GM19463 (cell line): ENCODE measurements at regions not wholly inside any gene's neighbourhood (a gene's known extent, or its start where the extent isn't known, plus 50 kb on each side); places are given as distances from the start of the nearest gene placed in this dataset.
A peak's percentile ranks its signal among the peaks of the same experiment; 100 is the strongest.
"Not testable (repeated sequence)": the region's sequence is repeated elsewhere in the genome, so short reads cannot be mapped to it uniquely, and the experiment has no call there.

Experiments used
- ATAC-seq: cut with Tn5 transposase; IDR thresholded peaks from one replicate; pipeline ENCODE4 v1.9.1; 2021; ENCODE audit warnings: mild to moderate bottlenecking, moderate library complexity; ENCODE audit not compliant: unreplicated experiment

DNA sequence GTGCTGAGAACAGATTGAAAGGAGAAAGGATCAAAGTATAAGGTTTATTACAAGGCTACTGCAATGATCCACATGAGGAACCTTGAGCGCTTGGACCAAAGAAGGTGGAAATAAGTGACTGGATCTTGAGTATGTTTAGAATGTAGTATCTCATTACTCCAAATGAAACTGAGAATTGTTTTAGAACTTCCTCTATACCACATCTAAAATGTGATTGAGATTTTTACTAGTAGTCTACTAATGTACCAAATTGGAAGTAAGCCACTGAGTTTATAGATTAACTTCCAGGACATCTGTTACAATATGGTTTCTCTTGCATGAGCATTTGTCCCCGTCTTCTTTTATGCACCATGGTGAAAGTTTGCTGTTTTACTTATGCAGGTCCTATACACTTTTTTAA is 300.5 kb downstream of the SUCLG1 start:
- no peak for ATAC-seq

DNA sequence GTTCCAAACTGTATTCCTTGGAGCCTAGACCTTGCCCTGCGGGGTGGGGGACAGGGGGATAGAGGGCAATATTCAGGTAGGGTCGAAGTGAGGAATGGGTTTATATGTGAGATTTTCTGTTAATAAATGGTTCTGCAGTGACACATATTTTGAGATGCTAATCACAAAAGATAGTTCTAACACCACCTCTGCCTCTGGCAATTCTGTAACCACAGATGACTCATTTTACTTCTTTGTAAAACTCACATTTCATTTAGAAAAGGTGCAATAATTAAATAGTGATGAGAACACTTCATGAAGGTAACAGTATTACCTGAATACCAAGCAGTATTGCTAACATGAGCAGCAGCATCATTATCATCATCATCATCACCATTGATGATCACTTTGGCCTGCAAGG is 306.6 kb downstream of the SUCLG1 start:
- ATAC-seq, result no peak

DNA sequence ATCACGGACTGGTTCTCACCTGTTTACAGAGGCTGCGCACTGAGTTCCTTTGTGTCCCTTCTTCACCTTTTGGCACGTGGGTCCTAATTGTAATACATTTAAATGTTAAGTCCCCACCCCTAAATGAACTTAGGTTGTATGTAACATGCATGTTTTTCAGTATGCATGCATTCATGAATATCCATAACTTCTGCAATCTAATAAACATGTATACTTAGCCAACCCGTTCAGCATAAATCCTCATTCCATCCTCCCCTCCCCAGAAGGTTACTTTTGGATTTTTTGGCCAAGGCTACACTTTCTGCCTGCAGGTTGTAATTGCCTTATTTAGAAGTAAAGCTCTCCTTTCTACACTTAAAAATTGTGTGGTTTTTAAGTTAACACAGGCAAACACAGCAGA is 314.7 kb downstream of the SUCLG1 start:
- ATAC-seq, result no peak

DNA sequence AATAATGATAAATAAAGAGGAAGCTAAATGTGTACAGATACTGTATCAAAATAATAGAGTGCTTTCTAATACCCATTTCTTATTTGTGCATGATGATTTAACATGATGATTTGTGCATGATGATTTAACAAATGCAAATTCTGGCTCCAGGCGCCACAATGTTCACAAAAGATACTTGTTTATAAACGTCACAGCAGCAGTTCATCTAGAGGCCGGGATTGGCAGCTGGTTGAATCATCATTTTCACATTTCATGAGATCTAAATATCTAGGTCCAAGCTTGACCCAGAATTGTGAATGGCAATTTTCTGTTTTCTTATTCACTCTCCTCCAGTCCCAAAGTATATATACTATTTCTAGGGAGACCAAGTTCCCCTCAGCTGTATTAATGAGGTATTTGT is 322.0 kb downstream of the SUCLG1 start:
- no peak for ATAC-seq

DNA sequence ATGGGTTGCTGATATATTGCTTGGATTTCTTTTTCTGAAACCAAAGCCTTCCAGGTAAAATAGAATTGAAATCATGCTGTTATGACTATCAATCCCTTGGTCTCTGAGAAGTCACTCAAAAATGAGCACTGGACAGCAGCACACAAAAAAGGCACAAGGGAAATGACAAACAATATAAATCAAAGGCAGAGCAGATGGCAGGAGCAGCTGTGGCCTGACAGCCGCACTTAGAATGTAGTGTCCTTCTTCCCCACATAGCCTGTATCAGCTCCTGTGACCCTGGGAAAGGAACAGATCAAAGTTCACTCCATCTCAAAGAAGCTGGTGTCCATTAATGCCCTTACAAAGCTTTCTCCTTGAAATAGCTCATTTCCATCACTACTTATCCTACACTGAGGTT is 326.7 kb downstream of the SUCLG1 start:
- ATAC-seq, result no peak

DNA sequence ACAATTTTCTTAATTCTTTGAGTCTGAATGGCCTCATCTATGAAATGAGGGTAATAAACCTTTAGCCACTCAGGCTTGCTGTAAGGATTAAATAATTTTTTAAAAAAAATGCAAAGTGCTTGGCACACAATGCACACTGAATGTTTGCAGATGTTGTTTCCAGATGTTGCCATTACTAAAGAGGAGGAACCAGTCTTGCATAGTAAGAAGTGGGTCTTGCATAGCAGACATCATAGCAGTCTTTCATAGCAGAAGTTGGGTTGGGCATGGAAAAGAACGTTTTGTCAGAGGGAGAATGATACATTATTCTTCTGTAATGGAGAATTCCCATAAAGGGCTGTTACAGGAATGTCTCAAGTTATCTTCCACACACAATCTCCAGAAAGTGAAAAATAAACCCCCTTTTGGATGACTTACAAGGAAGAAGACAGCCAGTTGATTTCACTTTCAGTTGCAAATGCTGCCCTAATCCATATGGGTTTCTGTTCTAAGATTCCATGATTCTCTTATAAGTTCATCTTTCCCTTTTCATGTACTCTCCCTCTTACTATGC is 327.7 kb downstream of the SUCLG1 start:
- ATAC-seq, result no peak

DNA sequence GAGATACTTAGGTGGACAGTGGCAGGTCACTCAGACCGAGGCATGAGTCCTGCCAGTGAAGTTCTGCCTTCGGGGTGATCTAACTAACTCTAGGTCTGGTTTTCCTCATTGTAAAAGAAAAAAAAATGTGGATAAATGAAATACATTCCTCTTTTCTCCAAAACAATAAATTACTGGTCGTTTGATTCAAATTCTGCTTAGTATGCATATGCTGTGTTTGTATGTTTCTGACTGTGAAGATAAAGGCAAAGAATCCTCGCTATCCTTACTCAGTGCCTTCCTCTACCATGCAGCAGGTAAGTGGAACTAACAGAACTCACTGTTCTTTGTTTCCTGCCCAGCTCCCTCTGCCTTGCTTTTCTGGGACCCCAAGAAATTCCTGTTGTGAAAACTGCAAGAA is 330.1 kb downstream of the SUCLG1 start:
- ATAC-seq, result no peak

DNA sequence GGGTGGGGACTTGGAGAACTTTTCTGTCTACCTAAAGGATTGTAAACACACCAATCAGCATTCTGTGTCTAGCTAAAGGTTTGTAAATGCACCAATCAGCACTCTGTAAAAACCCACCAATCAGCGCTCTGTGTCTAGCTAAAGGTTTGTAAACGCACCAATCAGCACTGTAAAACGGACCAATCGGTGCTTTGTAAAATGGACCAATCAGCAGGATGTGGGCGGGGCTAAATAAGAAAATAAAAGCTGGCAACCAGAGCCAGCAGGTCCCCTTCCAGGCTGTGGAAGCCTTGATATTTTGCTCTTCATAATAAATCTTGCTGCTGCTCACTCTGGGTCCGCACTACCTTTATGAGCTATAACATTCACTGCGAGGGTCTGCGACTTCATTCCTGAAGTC is 331.3 kb downstream of the SUCLG1 start:
- not testable (repeated sequence) for ATAC-seq

DNA sequence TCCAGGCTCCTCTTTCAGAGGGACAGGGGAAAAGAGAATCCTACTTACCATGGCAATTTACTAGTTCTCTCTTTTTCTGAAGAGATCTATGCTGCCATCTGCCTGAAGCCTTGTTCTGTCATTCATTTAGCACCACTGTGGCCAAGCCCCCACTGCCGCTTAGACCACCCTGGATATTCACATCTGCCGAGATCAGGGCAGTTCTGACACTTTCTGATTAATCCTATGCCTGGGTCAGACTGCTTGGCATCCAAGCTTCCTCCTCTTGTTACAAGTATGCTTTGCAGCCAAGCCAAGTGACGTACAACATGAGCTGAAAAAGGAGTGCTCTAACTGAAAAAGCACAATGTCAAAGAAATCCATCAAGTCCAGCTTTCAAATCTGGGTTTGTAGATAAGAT is 332.6 kb downstream of the SUCLG1 start:
- ATAC-seq, result no peak

DNA sequence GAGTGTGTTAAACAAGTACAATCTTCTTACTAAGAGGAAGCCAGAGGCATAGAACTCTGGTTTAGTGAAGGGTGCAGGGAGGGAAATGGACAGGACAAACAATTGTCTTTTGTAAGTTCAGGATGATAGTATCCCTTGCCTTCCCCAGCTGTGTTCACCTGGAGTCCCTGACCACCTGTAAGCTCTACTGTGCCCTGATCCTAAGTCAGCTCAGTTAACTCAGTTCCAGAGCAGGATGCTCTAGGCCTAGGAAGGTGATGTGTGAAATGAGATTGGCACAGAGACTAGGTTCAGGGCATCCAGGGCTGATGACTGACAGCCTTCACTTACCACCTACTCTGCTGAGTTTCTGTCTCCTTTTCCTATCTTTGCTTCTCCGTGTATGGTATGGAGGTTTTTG is 333.0 kb downstream of the SUCLG1 start:
- ATAC-seq, result no peak

DNA sequence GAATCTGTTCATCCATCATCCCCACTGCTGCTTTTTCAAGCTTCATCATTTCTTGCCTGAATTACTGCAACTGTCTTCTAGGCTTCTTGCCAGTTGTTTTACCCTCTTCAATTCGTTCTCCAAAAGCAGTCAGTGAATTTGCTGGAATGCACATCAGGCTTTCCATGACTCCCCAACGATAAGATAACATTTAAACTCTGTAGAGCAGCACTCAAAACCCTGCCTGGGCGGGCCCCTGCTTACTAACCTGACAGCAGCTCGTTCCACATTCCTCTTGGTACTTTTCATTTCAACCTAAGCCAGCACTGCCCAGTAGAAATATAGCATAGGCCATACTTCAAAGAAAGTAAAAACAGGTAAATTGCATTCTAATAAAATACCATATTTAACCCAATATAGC is 342.9 kb downstream of the SUCLG1 start:
- no peak for ATAC-seq

DNA sequence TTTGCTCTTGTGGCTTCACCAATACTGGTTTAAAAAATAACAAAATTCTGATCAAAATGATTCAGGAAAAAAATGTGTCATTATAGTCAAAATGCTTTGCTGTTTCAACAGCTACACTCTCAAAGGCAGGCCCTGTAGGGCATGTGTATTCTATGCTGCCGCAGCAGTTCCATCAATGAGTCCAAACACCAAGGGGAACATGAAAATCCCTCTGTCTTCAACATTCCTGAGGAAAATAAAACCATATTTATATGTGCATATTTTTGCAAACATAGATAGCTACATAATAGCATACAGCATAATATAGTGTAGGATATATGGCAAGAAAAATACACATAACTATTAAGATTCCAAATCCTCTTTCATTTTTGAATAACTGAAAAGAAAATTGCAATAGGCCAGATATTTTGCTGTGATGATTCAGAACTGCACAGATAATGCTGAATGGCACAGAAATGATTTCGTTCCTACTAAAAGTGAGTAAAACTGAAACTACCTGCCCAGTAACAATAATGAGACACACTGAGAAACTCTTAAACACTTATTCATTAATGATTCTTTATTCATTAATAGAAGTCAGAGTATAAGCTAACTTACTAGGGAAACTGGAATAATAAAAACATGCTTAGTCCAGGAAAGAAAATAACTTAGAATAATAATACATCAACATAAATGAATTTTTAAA is 343.8 kb downstream of the SUCLG1 start:
- peak; percentile 99 for ATAC-seq

DNA sequence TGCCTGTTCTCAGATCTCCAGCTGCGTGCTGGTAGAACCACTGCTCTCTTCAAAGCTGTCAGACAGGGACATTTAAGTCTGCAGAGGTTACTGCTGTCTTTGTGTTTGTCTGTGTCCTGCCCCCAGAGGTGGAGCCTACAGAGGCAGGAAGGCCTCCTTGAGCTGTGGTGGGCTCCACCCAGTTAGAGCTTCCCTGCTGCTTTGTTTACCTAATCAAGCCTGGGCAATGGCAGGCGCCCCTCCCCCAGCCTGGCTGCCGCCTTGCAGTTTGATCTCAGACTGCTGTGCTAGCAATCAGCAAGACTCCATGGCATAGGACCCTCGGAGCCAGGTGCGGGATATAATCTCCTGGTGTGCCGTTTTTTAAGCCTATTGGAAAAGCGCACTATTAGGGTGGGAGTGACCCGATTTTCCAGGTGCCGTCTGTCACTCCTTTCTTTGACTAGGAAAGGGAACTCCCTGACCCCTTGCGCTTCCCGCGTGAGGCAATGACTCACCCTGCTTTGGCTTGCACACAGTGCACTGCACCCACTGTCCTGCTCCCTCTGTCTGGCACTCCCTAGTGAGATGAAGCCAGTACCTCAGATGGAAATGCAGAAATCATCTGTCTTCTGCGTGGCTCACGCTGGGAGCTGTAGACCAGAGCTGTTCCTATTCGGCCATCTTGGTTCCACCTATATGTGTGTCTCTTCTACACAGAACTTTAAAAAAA is 355.1 kb downstream of the SUCLG1 start:
- not testable (repeated sequence) for ATAC-seq

DNA sequence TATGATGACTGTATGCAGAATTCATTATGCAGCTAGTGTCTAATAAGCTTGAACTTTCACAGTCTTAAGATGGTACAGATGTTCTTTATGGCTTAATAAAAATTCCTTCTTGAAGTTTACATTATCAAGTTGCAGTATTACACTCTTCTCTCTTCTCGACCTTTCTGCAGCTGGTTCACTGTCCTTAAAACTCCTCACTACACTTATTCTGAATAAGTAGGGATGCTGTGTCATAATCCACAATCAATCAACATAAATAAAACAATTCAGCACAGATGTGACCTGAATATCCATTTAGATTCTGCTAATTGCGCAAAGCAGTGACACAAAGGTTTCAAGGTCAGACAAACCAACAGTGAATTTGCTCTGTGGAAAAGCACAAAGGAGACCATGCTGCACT is 356.8 kb downstream of the SUCLG1 start:
- ATAC-seq, result no peak

DNA sequence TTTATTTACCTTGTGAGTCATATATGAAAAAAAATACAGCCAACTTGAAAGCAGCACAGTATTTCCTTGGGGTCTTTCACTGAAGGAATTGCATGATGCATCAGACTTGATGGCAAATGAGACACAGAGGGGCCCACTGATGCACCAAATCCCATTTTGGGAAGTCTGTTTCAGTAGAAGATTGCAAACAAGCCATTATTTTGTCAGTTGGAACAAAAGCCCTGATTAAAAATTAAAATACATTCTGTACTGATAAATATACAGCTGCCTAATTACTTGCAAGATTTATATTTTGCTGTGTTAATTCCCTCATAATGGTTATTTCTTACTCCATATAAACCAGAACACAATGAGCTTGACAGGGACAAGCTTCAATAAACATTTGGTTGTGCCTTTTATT is 370.4 kb downstream of the SUCLG1 start:
- ATAC-seq, result no peak

DNA sequence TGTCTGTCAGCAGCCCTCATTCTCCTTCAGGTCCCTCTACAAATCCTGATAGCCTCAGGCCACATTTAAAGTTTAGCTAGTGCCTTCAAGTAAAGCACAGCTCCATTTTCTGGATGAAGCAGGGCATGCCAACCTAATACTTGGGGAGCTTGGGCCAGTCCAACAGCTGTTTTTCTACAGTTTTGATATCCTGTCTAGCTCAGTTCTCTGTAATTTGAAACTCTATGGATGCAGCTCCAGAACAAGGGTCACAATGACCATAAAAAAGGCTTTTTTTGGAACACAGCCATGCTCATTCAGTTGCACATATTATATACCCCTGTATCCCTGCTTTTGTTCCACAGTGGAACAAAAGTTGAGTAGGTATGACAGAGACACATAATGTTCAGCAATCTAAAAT is 373.5 kb downstream of the SUCLG1 start:
- ATAC-seq, result no peak

DNA sequence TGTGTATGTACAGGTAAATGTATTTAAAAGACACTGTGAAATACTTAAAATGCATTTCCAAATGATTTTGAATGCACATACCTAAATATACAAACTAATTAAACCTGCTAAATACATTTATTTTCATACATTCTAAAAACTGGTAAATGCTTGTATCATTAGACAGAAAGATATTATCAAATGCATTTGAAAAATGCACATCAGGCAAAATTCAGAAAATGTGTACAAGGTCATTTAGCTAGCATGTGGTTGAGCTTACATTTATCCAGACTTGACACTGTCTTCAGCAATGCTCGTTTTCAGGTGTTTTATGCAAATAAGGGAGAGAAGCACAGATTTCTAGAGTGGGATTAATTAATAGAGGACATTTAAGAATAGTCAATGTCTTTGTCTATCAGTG is 374.2 kb downstream of the SUCLG1 start:
- no peak for ATAC-seq

DNA sequence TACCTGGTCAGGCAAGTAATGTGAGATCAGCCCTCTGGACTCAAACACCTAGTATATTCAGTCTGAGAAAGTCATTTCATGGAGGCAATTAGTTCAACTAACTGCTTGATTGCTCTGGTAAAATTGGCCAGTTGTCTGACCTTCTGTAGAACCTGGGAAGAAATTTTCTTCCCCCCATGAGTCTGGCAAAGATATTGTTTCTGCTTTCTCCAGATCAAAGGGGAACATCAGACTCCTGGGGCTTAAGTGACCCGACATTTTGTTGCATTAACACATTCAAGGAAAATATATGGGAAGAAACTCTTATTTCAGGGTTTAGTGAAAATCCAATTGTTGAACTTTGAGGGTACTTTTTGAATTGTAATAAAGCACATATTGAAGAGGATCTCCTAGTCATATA is 375.1 kb downstream of the SUCLG1 start:
- ATAC-seq, result no peak

DNA sequence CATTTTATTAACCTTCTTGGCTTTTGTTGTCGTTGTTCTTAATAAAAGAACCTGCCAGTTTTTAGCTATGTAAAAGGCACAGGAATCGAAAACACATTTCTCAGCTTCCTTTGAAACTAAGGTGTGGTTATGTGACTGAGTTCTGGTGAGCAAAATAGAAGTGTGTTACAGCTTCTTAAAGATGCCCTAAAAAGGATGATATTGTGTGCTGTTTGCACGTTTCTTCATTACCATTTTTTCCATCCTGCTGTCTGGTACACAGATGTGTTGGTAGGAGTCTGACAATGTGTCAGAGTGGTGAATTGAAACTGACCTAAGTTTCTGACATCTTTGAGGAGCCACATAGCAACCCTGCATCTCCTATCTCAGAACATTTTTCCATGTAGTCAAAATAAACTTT is 380.6 kb downstream of the SUCLG1 start:
- no peak for ATAC-seq

DNA sequence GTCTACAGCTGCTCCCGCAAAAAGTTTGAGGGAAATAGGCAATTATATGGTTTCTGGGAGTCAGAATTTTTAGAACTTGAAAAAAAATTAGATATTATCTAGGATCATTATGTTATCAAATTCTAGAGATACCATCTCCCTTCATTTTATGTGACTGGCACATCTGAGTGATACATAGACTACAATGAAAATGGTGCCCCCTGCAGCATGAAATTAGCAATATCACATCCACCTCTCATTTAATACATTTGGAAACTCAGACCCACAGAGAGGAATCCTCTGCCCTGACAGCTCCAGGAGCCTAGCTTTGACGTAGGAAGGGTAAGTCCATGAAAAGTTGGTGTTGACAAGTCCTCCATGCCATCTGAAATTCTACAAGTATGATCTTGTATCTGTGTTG is 381.6 kb downstream of the SUCLG1 start:
- ATAC-seq, result peak; percentile 52

DNA sequence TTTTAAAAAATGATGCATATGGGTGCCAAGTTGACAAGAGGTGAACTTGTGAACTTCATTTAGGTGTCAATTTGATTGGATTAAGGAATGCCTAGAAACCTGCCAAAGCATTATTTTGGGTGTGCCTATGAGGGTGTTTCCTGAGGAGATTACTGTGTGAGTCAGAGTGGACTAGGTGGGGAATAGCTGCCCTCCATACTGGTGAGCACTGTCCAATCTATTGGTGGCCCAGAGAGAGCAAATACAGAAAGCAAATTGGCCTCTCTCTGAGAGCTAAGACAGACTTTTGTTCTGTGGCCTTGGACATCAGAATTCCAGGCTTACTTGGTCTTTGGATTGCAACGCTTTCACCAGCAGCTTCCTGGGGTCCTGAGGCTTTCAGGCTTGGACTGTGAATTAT is 388.0 kb downstream of the SUCLG1 start:
- ATAC-seq, result no peak

DNA sequence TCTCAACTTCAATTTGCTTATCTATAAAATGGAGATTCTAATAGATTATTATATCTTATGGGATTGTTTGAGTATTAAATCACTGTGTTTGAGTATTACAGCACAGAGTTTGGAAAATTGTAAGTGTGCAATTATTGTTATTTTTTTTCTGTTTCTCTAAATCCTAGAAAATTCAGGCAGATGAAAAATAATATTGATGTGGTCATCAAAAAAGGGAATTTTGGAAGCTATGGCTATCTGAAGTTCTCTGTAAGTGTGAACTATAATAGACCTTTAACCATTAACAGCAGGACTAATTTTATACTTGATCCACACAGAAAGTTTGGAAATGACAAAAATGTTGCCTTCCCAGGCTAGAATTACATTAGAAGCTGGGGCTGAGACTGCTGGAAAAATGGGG is 393.2 kb downstream of the SUCLG1 start:
- no peak for ATAC-seq
